Activated CD8-positive, alpha-beta T cell treated with anti-CD3 and anti-CD28 coated beads for 36 hours (primary cell): ENCODE measurements at regions not wholly inside any gene's neighbourhood (a gene's known extent, or its start where the extent isn't known, plus 50 kb on each side); places are given as distances from the start of the nearest gene placed in this dataset.
A peak's percentile ranks its signal among the peaks of the same experiment; 100 is the strongest.

ENCODE experiments used
- ATAC-seq: fragments of 200-7000 bp; cut with Tn5 transposase; one replicate; pipeline ENCODE4 v1.10.0; 2021; ENCODE audit warnings: mild to moderate bottlenecking, moderate library complexity
- CTCF ChIA-PET: fragments of 350-600 bp; sonication (Branson Sonifier 250); formaldehyde crosslinking; loops from one replicate; lab custom pipeline; 2021; ENCODE audit warnings: antibody characterized with exemption; lab: Charles Lee
- POLR2A ChIA-PET: fragments of 350-600 bp; sonication (Branson Sonifier 250); formaldehyde crosslinking; loops from one replicate; lab custom pipeline; 2021; ENCODE audit warnings: antibody characterized with exemption; lab: Charles Lee
- DNase-seq: peaks from one replicate; pipeline ENCODE4 v3.0.0-alpha.2; 2020
- H3K27ac Mint-ChIP-seq: one replicate; pipeline ENCODE4 v1.8.0; 2021; ENCODE audit warnings: mild to moderate bottlenecking, mixed read lengths
- H3K27me3 Mint-ChIP-seq: one replicate; pipeline ENCODE4 v1.8.0; 2021; ENCODE audit warnings: mixed read lengths
- H3K36me3 Mint-ChIP-seq: one replicate; pipeline ENCODE4 v1.8.0; 2021; ENCODE audit warnings: low read depth, mixed read lengths
- H3K4me1 Mint-ChIP-seq: one replicate; pipeline ENCODE4 v1.8.0; 2021; ENCODE audit warnings: low read depth, mixed read lengths
- H3K4me3 Mint-ChIP-seq: one replicate; pipeline ENCODE4 v1.8.0; 2021; ENCODE audit warnings: mild to moderate bottlenecking, moderate library complexity, mixed read lengths
- H3K9me3 Mint-ChIP-seq: one replicate; pipeline ENCODE4 v1.8.0; 2021; ENCODE audit warnings: mixed read lengths
- intact Hi-C: fragments of 100-400 bp; cut with micrococcal nuclease; formaldehyde crosslinking; loops from one replicate; pipeline ENCODE4 v1.10.0; 2022
- TF ChIP-seq, protein P1 (sequence below): fragments of 200-600 bp; IDR thresholded peaks from one replicate; pipeline ENCODE4 v1.8.0; 2022; ENCODE audit warnings: antibody characterized with exemption, mild to moderate bottlenecking

DNA sequence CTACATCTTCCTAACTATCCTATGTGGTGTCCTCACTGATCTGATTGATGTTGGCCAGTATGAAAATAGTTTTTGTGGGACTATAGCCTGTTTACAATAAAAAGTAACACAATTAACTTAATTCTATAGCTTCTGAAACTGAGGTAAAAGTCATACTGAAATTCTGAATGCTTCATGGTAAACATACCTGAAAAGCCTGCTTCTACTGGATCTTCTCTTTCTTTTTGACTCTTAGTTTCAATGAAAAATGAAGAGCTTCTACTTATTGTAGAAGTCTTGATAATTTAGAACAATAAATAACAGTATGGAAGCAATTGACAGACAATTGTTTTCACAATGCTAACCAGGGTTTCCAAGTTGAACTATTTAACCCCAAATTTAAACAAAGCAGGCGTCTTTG lies 383.9 kb upstream of the MMS22L start:
- DNase-seq (no peak), ATAC-seq (no peak)
- H3K4me1 Mint-ChIP-seq, result no peaks in the 10 kb centered on the region
- no peaks in the 10 kb centered on the region for H3K36me3 Mint-ChIP-seq
- H3K27me3 Mint-ChIP-seq, result no peaks in the 10 kb centered on the region
- H3K9me3 Mint-ChIP-seq, result no peaks in the 10 kb centered on the region
- no peak overlapping the region for H3K27ac Mint-ChIP-seq
- intact Hi-C loops, result no loop called here
- ChIA-PET CTCF (no interaction called here), POLR2A (no interaction called here)
- TF ChIP-seq, protein P1, sequence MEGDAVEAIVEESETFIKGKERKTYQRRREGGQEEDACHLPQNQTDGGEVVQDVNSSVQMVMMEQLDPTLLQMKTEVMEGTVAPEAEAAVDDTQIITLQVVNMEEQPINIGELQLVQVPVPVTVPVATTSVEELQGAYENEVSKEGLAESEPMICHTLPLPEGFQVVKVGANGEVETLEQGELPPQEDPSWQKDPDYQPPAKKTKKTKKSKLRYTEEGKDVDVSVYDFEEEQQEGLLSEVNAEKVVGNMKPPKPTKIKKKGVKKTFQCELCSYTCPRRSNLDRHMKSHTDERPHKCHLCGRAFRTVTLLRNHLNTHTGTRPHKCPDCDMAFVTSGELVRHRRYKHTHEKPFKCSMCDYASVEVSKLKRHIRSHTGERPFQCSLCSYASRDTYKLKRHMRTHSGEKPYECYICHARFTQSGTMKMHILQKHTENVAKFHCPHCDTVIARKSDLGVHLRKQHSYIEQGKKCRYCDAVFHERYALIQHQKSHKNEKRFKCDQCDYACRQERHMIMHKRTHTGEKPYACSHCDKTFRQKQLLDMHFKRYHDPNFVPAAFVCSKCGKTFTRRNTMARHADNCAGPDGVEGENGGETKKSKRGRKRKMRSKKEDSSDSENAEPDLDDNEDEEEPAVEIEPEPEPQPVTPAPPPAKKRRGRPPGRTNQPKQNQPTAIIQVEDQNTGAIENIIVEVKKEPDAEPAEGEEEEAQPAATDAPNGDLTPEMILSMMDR, result no peak
- no peak overlapping the region for H3K4me3 Mint-ChIP-seq

GRCh38 chr6:97668716-97669115 lies 385.7 kb upstream of the MMS22L start:
- intact Hi-C loops, result no loop called here
- DNase-seq (no peak), ATAC-seq (no peak)
- Mint-ChIP-seq H3K4me3 (no peak overlapping the region), H3K9me3 (no peaks in the 10 kb centered on the region), H3K27ac (no peak overlapping the region), H3K27me3 (no peaks in the 10 kb centered on the region), H3K4me1 (no peaks in the 10 kb centered on the region), H3K36me3 (no peaks in the 10 kb centered on the region)
- CTCF ChIA-PET, result no interaction called here
- POLR2A ChIA-PET, result no interaction called here
- TF ChIP-seq, protein P1, result no peak

GRCh38 chr6:97669191-97670031 lies 386.4 kb upstream of the MMS22L start:
- peak; percentile 90 for ATAC-seq
- Mint-ChIP-seq H3K4me3 (no peak overlapping the region), H3K27me3 (no peaks in the 10 kb centered on the region), H3K27ac (no peak overlapping the region), H3K36me3 (no peaks in the 10 kb centered on the region), H3K9me3 (no peaks in the 10 kb centered on the region), H3K4me1 (no peaks in the 10 kb centered on the region)
- intact Hi-C loops, result no loop called here
- ChIA-PET CTCF (no interaction called here), POLR2A (no interaction called here)
- TF ChIP-seq, protein P1, result no peak
- DNase-seq, result peak; percentile 49

DNA sequence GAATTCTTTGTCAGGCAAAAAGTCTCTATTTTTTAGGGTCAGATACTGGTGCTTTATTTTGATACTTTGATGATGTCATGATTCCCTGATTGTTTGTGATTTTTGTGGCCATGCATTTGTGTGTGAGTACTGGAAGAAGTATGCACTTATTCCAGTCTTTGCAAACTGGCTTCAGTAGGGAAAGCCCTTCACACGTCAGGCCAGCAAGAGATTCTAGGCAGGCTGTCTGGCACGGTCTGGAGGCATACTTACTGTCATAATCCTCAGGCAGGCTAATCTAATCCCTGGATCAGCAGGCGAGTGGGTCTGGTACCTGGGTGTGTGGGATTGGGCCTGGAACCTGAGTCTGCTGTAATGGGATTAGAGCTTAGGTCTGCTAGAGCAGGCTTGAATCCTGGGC lies 391.8 kb upstream of the MMS22L start:
- Mint-ChIP-seq H3K4me3 (no peak overlapping the region), H3K27me3 (no peaks in the 10 kb centered on the region), H3K4me1 (no peaks in the 10 kb centered on the region), H3K36me3 (no peaks in the 10 kb centered on the region), H3K27ac (no peak overlapping the region), H3K9me3 (no peaks in the 10 kb centered on the region)
- intact Hi-C loops, result no loop called here
- TF ChIP-seq, protein P1, result no peak
- ATAC-seq (no peak), DNase-seq (no peak)
- ChIA-PET CTCF (no interaction called here), POLR2A (no interaction called here)

GRCh38 chr6:97677626-97678025 lies 394.6 kb upstream of the MMS22L start:
- no peaks in the 10 kb centered on the region for H3K4me1 Mint-ChIP-seq
- intact Hi-C loops, result no loop called here
- DNase-seq, result no peak
- CTCF ChIA-PET, result interaction anchor here (0.6 kb wide), 1 partner anchor 33 kb away, joined by 3 read pairs; no protein-coding TSS in a partner anchor
- no peaks in the 10 kb centered on the region for H3K27me3 Mint-ChIP-seq
- ATAC-seq, result no peak
- H3K4me3 Mint-ChIP-seq, result no peak overlapping the region
- POLR2A ChIA-PET, result no interaction called here
- H3K27ac Mint-ChIP-seq, result no peak overlapping the region
- no peaks in the 10 kb centered on the region for H3K9me3 Mint-ChIP-seq
- no peaks in the 10 kb centered on the region for H3K36me3 Mint-ChIP-seq
- TF ChIP-seq, protein P1, result no peak
